SKM-1 (cell line): ENCODE measurements at regions not wholly inside any gene's neighbourhood (a gene's known extent, or its start where the extent isn't known, plus 50 kb on each side); places are given as distances from the start of the nearest gene placed in this dataset.
"Not testable (repeated sequence)": the region's sequence is repeated elsewhere in the genome, so short reads cannot be mapped to it uniquely, and the experiment has no call there.

Experiments used
- DNase-seq: peaks from one replicate; lab custom pipeline; 2025; ENCODE audit not compliant: unreplicated experiment; lab: John Stamatoyannopoulos, UW

GRCh38 chr6:68575765-68576439 is 59.2 kb upstream of the ADGRB3 start:
- DNase-seq = no peak

DNA sequence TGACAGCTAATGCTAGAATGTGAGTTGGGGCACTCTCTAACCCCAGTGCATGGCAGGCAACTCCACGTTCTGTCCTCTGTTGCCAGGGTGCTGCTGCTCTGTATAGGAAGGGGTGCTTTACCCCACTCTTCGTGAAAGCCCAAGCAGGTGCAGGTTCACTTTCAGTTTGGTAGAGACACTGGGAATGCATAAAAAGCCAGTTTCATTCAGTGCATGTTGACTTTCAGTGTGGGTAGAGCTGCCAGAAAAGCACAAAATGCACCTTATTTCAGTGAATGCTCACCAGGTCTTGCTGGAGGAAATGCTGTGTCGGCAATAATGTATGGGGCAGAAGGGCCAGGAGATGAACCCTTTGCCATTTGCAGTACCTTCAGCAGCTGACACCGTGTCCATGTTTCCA is 62.1 kb upstream of the ADGRB3 start:
- no peak for DNase-seq

DNA sequence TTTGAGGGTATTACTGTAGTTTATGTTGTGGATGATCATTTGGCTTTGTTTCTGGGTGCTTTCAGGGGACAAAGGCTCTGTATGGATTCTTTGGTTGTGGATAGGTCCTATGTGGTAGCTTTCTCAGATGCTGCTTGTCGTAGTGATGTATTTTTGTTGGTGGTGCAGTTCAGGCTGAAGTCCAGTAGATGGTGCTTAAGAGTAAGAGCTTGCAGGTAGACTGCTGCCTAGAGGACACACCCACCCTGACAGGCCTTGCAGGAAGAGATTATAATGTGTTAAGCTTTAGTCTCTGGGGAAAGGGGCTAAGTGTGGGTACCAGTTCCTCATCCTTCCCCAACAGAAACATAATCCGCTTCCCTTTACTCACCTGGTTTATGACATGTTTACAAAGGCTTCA is 62.6 kb upstream of the ADGRB3 start:
- peak; percentile 61 for DNase-seq

GRCh38 chr6:68559716-68560115 is 75.4 kb upstream of the ADGRB3 start:
- DNase-seq = no peak

DNA sequence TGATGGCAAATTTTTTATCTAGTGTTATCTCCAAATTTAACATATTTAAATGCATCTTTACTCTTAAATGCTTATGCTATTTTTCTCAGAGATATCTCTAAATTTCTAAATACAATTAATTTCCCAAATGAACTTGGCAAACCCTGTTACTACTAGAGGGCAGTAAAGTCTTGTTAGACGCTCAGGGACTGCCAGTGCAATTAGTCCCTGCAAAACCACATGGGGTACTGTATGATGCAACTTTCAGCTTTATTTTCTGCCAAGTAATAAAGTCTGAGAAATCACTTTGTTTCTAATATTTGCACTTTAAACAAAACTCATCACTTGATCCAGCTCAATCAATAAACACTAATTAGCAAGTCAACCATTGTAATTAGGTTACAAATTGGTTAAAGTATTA is 76.0 kb upstream of the ADGRB3 start:
- no peak for DNase-seq

- DNase-seq = no peak
Measured at GRCh38 chr6:68546620-68547019, 88.5 kb upstream of the ADGRB3 start.

DNA sequence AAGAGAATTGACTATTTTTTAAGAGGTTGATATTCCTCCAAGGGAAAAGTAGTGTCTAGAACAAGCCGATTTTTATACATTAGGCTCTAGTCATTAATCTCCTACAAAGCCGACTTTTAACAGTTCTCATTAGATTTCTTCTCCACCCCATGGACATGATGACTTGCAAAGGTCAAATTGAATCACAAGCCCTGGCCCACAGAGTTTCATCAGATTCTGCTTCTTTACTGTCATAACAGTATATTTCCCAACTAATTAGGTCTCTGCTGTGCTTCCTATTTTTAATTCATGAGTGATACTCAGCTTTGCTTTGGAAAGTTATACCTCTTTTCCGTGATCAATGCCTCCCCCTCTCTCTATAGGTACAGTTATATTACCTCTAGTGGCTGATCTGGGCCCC is 90.6 kb upstream of the ADGRB3 start:
- no peak for DNase-seq

- DNase-seq = no peak
Measured at GRCh38 chr6:68533339-68533795, 101.7 kb upstream of the ADGRB3 start.

- no peak for DNase-seq
Measured at GRCh38 chr6:68527691-68528090, 107.4 kb upstream of the ADGRB3 start.

GRCh38 chr6:68506911-68507310 is 128.2 kb upstream of the ADGRB3 start:
- DNase-seq = no peak

DNA sequence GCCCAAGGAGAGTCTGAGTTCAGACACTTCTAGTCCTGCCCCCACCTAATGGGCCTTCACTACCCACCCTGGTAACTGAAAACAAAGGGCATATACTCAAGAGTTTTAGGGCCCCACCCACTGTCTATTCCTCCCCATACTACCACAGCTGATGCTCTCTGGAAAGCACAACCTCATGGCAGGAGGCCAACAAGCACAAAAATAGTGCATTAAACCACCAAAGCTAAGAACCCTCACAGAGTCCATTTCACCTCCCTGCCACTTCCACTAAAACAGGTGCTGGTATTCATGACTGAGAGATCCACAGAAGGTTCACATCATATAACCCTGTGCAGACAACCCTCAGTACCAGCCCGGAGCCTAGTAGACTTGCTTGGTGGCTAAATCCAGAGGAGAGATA is 132.1 kb upstream of the ADGRB3 start:
- no peak for DNase-seq

DNA sequence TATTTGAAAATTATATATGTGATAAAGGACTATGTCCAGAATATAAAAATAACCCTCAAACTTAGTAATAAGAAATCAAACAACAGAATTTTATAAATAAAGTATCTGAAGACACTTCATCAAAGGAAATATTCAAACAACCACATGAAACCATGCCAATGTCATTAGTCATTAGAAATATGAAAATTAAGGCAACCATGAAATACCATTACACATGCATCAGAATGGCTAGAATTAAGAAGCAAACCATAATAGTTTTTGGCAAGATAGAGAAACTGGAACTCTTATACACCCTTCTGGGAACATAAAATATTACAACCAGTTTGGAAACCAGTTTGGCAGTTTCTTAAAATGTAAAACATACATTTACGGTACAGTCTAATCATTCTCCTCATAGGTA is 137.2 kb upstream of the ADGRB3 start:
- DNase-seq = no peak

GRCh38 chr6:68494880-68495279 is 140.2 kb upstream of the ADGRB3 start:
- not testable (repeated sequence) for DNase-seq

GRCh38 chr6:68476611-68477010 is 158.5 kb upstream of the ADGRB3 start:
- DNase-seq = no peak

GRCh38 chr6:68473433-68474210 is 161.5 kb upstream of the ADGRB3 start:
- no peak for DNase-seq

- DNase-seq = no peak
Measured at GRCh38 chr6:68468244-68468884, 166.7 kb upstream of the ADGRB3 start.

DNA sequence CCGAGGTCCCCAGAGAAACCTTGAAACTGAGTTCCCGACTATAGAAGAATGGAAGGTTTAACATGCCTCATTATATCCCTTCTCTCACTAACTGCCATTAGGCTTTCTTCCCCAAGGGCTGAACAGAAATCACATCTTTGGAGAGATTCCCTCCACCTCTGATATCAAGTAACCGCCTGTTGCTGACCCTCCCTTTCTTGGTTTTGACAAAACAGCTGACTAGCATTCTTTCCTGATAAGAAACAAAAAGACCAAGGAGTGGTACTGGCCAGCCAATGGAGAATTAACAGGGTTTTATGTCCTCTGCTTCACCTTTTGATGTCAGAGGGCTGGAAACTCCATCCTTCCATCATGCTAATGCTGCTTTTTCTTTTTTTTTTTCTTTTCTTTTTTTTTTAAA is 176.6 kb upstream of the ADGRB3 start:
- DNase-seq = no peak

DNA sequence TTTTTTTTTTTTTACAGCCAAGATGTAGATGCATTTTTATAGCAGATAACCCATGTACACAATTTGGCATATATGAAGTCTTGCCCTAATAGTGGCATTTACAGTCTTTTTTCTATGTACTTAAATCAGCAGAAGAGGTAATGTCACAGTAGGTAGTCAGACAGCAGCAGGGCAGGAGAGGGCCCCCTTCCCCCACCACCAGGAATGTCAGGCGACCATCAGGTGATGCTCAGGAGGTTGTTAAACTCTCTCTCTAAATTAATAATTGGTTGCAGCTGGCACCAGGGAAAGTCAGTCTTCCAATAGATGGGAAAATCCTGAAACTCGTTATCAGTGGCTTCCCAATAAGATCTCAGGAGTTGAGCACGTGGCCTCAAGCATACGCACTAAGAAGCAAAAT is 188.0 kb upstream of the ADGRB3 start:
- no peak for DNase-seq

DNA sequence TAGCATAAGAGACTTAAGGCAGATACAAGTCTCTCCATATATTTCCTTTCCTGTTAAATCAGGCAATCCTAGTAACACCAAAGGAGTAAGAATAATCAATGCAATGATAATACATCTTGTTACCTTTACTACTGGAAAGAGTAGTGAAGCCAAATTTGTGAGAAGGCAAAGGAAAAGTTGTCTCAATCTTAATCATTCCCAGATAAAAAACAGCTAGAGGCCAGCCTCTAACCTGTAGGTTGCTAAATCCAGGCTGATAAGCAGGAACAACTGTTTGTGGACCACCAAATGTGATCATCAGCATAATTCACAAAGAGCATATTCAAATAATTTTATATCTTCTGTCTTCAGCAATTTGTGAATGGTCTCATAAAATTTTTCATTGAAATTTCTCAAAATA is 189.2 kb upstream of the ADGRB3 start:
- no peak for DNase-seq

- DNase-seq = no peak
Measured at GRCh38 chr6:68443704-68444103, 191.4 kb upstream of the ADGRB3 start.

GRCh38 chr6:68427630-68428029 is 207.5 kb upstream of the ADGRB3 start:
- no peak for DNase-seq

- no peak for DNase-seq
Measured at GRCh38 chr6:68410021-68410420, 225.1 kb upstream of the ADGRB3 start.
